ENCODE measurements at regions not wholly inside any gene's neighbourhood (a gene's known extent, or its start where the extent isn't known, plus 50 kb on each side); places are given as distances from the start of the nearest gene placed in this dataset.

DNA sequence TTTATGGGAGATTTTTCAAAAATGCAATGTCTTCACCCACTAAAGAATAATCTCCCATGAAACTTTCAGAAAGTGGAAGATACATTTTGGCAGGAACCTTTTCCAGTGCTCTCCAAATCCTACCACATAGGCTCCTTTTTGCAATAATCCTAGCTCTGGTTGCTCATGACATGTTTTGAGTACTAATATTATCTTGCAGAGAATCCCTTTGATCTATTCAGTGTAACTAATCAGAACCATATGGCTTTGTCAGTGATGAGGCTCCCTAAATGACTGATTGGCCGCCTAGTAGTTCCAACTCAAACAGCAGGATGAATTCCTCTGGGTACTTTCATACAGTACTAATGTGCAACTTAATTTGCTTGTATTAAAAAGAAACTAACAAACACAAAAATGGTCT is 544.0 kb upstream of the FAM98A start:
- no peak for FAIRE-seq
- no peaks in the 10 kb centered on the region for H3K79me2 ChIP-seq (ENCODE audit: control insufficient read depth in 1 of 2, insufficient read depth in 2 of 2, low read length in 2 of 2)
- TF ChIP-seq SP1 (IDR thresholded peaks at IDR 0.05; ENCODE audit: low read depth, low read length) (no peak), SIX5 (IDR thresholded peaks at IDR 0.05; ENCODE audit: low read depth, low read length) (no peak), TAF1 (IDR thresholded peaks at IDR 0.05; ENCODE audit: low read depth, low read length) (no peak), SIN3A (conservative IDR thresholded peaks at IDR 0.05 in 1 of 2, IDR thresholded peaks at IDR 0.05 in 1 of 2; ENCODE audit: low read depth in 1 of 2, low read length in 2 of 2) (no peak), ZNF274 (IDR thresholded peaks at IDR 0.05; ENCODE audit: borderline replicate concordance, extremely low read depth, low read length) (no peak)

More for the DNA sequence above, 544.0 kb upstream of the FAM98A start:
- Histone ChIP-seq H2BK15ac (ENCODE audit: low read length) (no peak overlapping the region), H3K9ac (replicated peaks in 1 of 4; ENCODE audit: extremely low read depth in 1 of 4, low read depth in 3 of 4, low read length in 3 of 4) (no peak overlapping the region), H2BK12ac (ENCODE audit: low read depth, low read length) (no peak overlapping the region), H4K8ac (ENCODE audit: extremely low read depth, insufficient read depth, low read length) (no peak overlapping the region), H3K9me3 (ENCODE audit: insufficient read depth in 2 of 2, low read depth in 1 of 2, low read length in 1 of 2) (peaks cover 15 to 28% of the 10 kb centered on the region in 2 experiments), H4K5ac (ENCODE audit: insufficient read length, low read depth, low read length) (no peak overlapping the region), H2AK5ac (ENCODE audit: low read depth, low read length) (no peak overlapping the region), H3K14ac (ENCODE audit: insufficient read length) (no peak overlapping the region), H3K4me3 (ENCODE audit: extremely low read depth in 1 of 4, insufficient read depth in 2 of 4, low read depth in 3 of 4, low read length in 4 of 4) (no peak overlapping the region), H3K23ac (ENCODE audit: insufficient read length) (no peak overlapping the region), H4K20me1 (replicated peaks in 1 of 2; ENCODE audit: control insufficient read depth in 1 of 2, insufficient read depth in 2 of 2, low read length in 2 of 2) (no peaks in the 10 kb centered on the region), H3K27ac (ENCODE audit: low read depth, low read length) (no peak overlapping the region), H3K4me1 (replicated peaks in 1 of 4; ENCODE audit: control insufficient read depth in 3 of 4, insufficient read depth in 4 of 4, low read length in 3 of 4) (no peaks in the 10 kb centered on the region), H3K56ac (replicated peaks; ENCODE audit: insufficient read length, low read depth, low read length) (no peak overlapping the region), H2BK120ac (replicated peaks; ENCODE audit: low read depth, low read length) (no peak overlapping the region), H3K4me2 (ENCODE audit: insufficient read depth in 1 of 2, low read depth in 2 of 2, low read length in 2 of 2) (no peak overlapping the region), H4K91ac (replicated peaks; ENCODE audit: insufficient read length, low read length) (no peak overlapping the region), H3K79me1 (ENCODE audit: low read depth, low read length) (no peaks in the 10 kb centered on the region), H2BK20ac (ENCODE audit: low read length) (no peak overlapping the region), H3K27me3 (replicated peaks in 1 of 4; ENCODE audit: control insufficient read depth in 3 of 4, extremely low read depth in 1 of 4, insufficient read depth in 3 of 4, low read length in 3 of 4) (no peaks in the 10 kb centered on the region), H2AFZ (ENCODE audit: low read length) (no peak overlapping the region), H2BK5ac (ENCODE audit: low read depth, low read length) (no peak overlapping the region), H3K23me2 (ENCODE audit: low read depth, low read length) (no peaks in the 10 kb centered on the region), H3K18ac (ENCODE audit: extremely low read depth, low read length) (no peak overlapping the region), H3K4ac (replicated peaks; ENCODE audit: insufficient read length, low read depth, low read length) (no peak overlapping the region), H3K36me3 (ENCODE audit: control insufficient read depth in 2 of 4, insufficient read depth in 4 of 4, low read length in 3 of 4) (peaks cover 0 to 11% (median 0%) of the 10 kb centered on the region in 4 experiments; a peak in 2 of 8 replicates)
- POLR2A ChIA-PET (ENCODE audit: partially characterized antibody) = no interaction called here
- CTCF ChIA-PET (ENCODE audit: partially characterized antibody) = no interaction called here
- no peak for DNase-seq (ENCODE audit: low read depth in 1 of 2, low spot score in 2 of 2)
- WGBS, 2 experiments (ENCODE audit: extremely low coverage in 1 of 2, insufficient coverage in 1 of 2, insufficient read length in 1 of 2, insufficient replicate concordance in 2 of 2, low coverage in 1 of 2, low lambda C conversion rate in 2 of 2, missing lambda C conversion rate in 1 of 2) = 94% methylated on average over 1 of the region's 1 CpG; no CpG with 5 or more reads in 1 of the 2 experiments

All from H1 (cell line).